Posterior cingulate gyrus (tissue), 11 donors: ENCODE measurements at regions not wholly inside any gene's neighbourhood (a gene's known extent, or its start where the extent isn't known, plus 50 kb on each side); places are given as distances from the start of the nearest gene placed in this dataset.
A peak's percentile ranks its signal among the peaks of the same experiment; 100 is the strongest.
"Not testable (repeated sequence)": the region's sequence is repeated elsewhere in the genome, so short reads cannot be mapped to it uniquely, and the experiment has no call there.

ENCODE experiments used
- DNase-seq, 10 donors: peaks; one replicate each; pipeline versions ENCODE4 v3.0.0 to v3.0.0-alpha.2; 2020 to 2021; ENCODE audit warnings: mixed read lengths in 3 of 10
- intact Hi-C: fragments of 100-400 bp; cut with DNase I; formaldehyde crosslinking; loops from one replicate; pipeline ENCODE4 v1.15.1; 2023

- intact Hi-C loops = no loop called here
- DNase-seq = no peak
These were observed 777.4 kb downstream of the DSC3 start for GRCh38 chr18:30265190-30265589.

- intact Hi-C loops = no loop called here
- no peak for DNase-seq
These were observed 788.2 kb downstream of the DSC3 start for GRCh38 chr18:30254331-30254730.

- intact Hi-C loops = no loop called here
- no peak for DNase-seq
These were observed 794.5 kb downstream of the DSC3 start for GRCh38 chr18:30248056-30248455.

GRCh38 chr18:30245766-30246455 lies 796.6 kb downstream of the DSC3 start:
- DNase-seq = no peak
- intact Hi-C loops = no loop called here

- no peak for DNase-seq
- intact Hi-C loops = no loop called here
These were observed 807.8 kb downstream of the DSC3 start for GRCh38 chr18:30234755-30235154.

GRCh38 chr18:30211112-30211511 lies 831.4 kb downstream of the DSC3 start:
- DNase-seq = no peak
- intact Hi-C loops = no loop called here

GRCh38 chr18:30208546-30208945 lies 834.0 kb downstream of the DSC3 start:
- peak in 1 of 10 donors; percentile 27 for DNase-seq
- intact Hi-C loops = no loop called here

GRCh38 chr18:30192216-30192615 lies 850.3 kb downstream of the DSC3 start:
- intact Hi-C loops = no loop called here
- peak in 1 of 10 donors; percentile 54 for DNase-seq

- intact Hi-C loops = no loop called here
- DNase-seq = no peak
These were observed 856.3 kb downstream of the DSC3 start for GRCh38 chr18:30186245-30186644.

- intact Hi-C loops = no loop called here
- no peak for DNase-seq
These were observed 865.5 kb downstream of the DSC3 start for GRCh38 chr18:30177056-30177455.

GRCh38 chr18:30175621-30176225 lies 866.8 kb downstream of the DSC3 start:
- intact Hi-C loops = no loop called here
- DNase-seq = peak in 2 of 10 donors; percentile 55 to 73

- intact Hi-C loops = no loop called here
- peak in 3 of 10 donors; percentile 61 to 73 (median 72) for DNase-seq
These were observed 867.4 kb downstream of the DSC3 start for GRCh38 chr18:30175061-30175574.

GRCh38 chr18:30163573-30163972 lies 879.0 kb downstream of the DSC3 start:
- DNase-seq = no peak
- intact Hi-C loops = no loop called here

- DNase-seq = no peak
- intact Hi-C loops = no loop called here
These were observed 882.4 kb downstream of the DSC3 start for GRCh38 chr18:30160124-30160523.

- intact Hi-C loops = no loop called here
- no peak for DNase-seq
These were observed 891.8 kb downstream of the DSC3 start for GRCh38 chr18:30150586-30151250.

GRCh38 chr18:30149585-30149984 lies 893.0 kb downstream of the DSC3 start:
- DNase-seq = no peak
- intact Hi-C loops = no loop called here

GRCh38 chr18:30142870-30143269 lies 899.7 kb downstream of the DSC3 start:
- intact Hi-C loops = no loop called here
- DNase-seq = no peak

- intact Hi-C loops = no loop called here
- DNase-seq = no peak
These were observed 900.3 kb downstream of the DSC3 start for GRCh38 chr18:30142248-30142647.

- intact Hi-C loops, DNase-seq: not testable (repeated sequence)
These were observed 901.0 kb downstream of the DSC3 start for GRCh38 chr18:30141506-30141905.

- no peak for DNase-seq
- intact Hi-C loops = no loop called here
These were observed 902.8 kb downstream of the DSC3 start for GRCh38 chr18:30139631-30140287.

- no peak for DNase-seq
- intact Hi-C loops = no loop called here
These were observed 906.6 kb downstream of the DSC3 start for GRCh38 chr18:30135938-30136337.
